ENCODE measurements at regions not wholly inside any gene's neighbourhood (a gene's known extent, or its start where the extent isn't known, plus 50 kb on each side); places are given as distances from the start of the nearest gene placed in this dataset.
A peak's percentile ranks its signal among the peaks of the same experiment; 100 is the strongest.

GRCh38 chr13:107854880-107855279, 360.5 kb downstream of the LIG4 start:
- DNase-seq = no peak

DNA sequence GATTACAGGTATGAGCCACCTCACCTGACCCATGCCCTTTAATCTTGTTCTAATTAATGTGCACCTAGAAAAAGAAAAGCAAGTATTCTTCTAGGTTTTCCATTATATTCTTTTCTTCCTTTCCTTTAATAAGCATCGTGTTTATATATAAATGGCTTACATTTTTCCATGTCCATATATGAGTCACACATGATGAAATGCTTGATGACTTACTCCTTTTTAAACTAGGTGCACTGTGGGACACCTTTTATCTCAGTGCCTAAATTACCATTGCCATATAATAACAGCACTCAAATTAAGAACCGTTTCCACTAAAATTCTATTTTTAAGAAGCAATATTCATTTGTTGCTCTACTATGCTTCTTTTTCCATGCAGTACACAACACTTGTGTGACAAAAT, 363.3 kb downstream of the LIG4 start:
- no peak for DNase-seq

DNA sequence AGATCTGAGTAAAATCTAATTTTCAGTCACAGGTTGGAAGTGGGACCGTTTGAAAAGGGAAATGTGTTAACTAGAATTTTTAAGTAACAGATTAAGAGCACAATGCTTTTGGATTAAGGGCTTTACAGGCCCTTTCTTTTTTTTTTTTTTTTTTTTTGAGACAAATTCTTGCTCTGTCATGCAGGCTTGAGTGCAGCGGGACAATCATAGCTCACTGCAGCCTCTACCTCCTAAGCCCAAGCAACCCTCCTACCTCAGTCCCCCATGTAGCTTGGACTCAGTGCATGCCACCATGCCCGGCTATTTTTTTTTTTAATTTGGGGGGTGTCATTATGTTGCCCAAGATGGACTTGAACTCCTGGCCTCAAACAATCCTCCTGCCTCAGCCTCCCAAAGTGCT, 363.7 kb downstream of the LIG4 start:
- no peak for DNase-seq

GRCh38 chr13:107847406-107847805, 367.9 kb downstream of the LIG4 start:
- DNase-seq = no peak

DNA sequence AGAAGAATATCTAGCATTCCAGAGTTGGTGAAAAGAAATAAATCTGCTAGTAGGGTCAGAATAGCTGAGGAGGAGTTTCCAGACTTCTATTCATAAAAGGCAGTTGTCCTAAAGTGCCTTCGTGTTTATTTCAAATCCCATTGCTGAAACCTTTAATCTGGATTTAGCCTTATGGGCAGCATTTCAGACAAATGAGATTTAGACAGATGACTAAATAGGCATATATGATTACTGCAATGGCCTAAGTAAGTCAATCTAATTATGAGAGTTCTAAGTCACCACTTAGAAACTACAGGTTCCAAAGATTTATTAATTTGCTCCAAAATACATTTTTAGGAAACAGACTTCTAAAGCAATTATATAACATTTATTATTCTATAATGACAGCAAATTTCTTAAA, 368.7 kb downstream of the LIG4 start:
- DNase-seq = no peak

DNA sequence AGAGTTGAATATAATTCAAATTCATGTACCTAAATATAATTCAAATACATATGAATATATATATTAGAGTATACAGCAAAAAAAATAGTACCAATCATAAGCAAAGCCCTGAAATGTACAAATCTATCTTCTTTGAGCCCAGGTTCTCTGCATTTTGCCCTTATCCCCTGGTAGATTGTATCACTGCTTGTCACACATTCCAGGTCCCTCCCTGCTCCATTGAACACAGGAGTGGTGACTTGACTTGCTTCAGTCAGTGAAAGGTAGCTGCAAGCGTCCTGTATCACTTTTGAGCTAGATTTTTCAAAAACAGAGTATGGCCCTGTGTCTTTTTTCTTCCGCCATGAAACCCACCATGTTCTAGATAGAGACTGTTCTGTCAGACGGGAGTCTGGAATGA, 369.4 kb downstream of the LIG4 start:
- DNase-seq = no peak

DNA sequence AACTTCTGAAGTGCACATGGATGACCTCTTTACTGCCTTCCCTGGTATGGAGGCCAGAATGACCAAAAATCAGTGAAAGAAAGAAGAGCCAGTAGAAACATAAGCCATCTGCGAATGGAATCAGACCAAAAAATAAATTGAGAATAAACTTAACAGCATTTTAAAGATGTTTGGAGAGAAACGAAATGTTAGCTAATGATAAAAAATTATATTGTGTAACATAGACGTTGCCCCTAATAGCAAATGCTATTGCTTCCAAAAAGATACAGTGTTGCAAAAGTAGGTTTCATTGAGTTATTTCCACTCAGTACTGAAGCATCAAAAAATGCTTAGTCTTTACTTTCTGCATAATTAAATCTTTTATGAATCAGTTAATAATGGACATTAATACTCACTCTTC, 371.7 kb downstream of the LIG4 start:
- DNase-seq = no peak

GRCh38 chr13:107843281-107843680, 372.1 kb downstream of the LIG4 start:
- no peak for DNase-seq

DNA sequence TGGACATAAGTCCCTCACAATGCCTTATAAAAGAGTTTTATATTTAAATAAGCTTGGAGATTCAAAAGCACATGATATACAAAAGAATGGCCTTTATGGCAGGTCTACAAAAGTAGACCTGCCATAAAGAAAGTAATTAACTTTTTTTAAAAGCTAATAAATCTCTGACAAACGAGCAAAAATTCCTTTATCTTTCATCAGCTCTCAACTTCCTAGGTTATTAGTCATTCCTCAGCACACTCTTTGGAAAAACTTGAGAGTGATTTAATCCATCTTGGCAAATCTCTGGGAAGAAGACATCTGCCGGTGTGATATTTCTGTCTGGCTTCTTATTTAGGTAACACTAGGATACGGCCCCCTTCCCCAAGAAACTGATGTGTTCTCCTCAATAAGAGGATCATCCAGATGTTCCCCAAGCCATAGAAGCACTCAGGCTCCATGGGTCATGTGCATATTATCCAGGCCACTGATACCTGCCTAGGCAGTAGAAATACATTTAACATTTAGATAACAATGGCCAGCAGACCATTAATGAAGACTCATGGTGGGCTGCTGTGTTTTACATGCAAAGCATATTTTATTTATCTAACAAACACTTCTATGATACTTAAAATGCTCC, 372.7 kb downstream of the LIG4 start:
- DNase-seq = no peak

- DNase-seq = no peak
These were observed 376.7 kb downstream of the LIG4 start for GRCh38 chr13:107838588-107839161.

GRCh38 chr13:107836685-107837084, 378.7 kb downstream of the LIG4 start:
- DNase-seq = no peak

GRCh38 chr13:107835339-107836018, 379.9 kb downstream of the LIG4 start:
- DNase-seq = no peak

DNA sequence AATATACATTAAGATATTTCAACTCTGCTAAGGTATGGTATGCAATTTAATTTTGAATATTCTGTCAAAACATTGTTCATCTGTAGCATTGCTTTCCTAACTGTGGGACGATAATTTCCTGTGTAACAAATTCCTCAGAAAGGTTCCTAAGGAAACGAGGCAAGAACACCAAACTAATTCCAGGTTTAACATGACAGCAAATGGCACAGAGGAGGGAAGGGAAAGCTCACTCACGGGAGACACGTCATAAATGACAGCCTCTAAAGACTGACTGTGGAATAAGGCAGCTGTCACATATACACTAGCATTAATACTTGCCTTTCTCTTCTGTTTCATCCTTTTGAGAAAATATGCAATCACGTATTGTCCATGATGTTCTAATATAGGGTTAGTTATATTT, 380.6 kb downstream of the LIG4 start:
- peak in 1 of 2 experiments; percentile 0 for DNase-seq

GRCh38 chr13:107834281-107834680, 381.1 kb downstream of the LIG4 start:
- no peak for DNase-seq

DNA sequence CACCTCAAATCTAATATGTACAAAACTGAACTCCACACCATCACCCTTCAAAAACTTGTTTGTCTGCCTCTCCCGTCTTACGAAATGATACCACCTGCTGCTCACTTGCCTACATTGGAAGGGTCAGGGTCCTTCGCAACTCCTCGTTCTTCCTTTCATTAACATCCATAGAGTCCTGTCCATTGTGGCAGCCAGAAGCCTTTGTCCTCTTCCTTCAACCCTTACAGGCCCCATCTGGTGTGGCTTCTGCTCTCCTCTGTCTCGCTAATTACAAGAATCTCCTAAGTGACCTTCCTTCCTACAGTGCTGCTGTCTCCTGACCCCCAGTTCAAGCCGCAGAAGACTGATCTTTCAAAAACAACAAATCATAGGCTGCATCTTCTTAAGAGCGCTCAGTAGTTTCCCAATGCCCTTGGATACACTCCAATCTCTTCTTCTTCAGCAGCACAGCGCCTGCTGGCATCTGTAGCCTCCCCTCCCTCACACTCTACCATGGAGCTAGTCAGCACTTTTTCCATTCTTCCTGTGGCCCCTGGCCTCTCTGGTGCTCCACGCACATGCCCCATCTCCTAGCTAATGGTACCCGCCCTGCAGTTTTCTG, 382.7 kb downstream of the LIG4 start:
- DNase-seq = no peak

DNA sequence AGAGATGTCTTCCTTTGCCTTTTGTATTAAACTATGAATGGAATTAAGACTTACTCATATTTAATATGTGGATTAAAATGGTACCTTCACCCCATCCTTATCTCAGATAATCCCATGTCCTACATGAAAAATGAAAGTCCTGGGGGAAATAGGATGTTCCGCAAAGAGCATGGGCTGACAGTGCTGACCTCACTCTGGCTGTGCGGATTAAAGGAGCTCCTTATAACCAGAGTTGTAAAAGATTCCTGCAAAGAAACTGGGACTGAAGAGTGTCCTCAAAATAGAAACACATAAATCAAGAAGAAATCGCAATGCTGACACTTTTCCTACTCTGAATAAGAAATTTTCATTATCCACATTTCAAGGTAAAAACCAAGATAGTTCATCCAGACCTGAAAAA, 384.5 kb downstream of the LIG4 start:
- DNase-seq = no peak

DNA sequence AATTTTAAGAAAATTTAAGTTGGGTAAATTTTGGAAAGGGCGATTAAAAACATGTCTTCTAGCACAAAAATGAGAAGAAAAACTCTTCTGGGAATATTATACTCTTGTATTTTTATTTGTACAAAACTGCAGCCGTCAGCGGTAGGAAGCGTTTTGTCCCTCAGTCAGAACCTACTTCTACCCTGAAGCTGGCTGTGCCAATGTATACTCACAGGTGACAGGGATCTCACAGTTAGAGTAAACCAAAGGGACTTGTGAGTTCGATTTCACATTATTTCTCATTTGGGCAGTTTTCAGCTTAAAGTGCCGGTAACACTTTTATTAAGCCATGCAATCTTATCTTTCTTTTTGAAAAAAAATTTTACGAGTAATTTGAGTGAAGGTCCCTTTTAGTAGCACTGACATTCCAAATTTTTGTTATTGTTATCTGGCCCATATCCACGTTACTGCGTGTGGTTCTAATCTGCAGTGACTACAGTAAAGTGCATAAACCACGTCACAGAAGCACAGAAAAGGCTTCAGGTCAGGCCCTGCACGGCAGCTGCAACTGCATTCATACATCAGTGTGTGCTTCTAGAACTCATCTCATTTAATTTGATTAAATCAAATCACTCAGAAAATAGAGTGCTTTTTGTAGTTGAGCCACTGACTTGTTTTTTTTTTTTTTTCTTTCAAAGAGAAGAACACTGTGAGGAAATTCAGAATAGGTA, 387.3 kb downstream of the LIG4 start:
- DNase-seq = no peak

GRCh38 chr13:107824635-107825034, 390.7 kb downstream of the LIG4 start:
- no peak for DNase-seq

DNA sequence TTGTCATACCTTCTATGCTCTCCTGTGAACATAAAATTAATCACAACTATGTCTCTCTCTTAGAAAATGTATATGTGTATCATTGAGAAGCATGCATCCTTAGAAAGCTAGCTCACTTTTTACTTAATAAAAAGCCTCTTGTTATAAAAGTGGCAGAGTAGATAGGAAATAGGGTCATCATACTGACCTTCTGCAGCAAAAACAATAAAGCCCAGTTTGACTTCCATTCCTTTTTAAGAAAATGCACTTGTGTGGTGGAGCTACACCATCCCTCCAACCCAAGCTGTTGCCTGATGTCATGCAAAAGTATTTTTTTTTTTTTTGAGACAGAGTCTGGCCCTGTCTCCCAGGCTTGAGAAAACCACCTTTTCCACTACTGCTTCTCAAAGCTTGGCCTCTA, 393.3 kb downstream of the LIG4 start:
- DNase-seq = no peak

DNA sequence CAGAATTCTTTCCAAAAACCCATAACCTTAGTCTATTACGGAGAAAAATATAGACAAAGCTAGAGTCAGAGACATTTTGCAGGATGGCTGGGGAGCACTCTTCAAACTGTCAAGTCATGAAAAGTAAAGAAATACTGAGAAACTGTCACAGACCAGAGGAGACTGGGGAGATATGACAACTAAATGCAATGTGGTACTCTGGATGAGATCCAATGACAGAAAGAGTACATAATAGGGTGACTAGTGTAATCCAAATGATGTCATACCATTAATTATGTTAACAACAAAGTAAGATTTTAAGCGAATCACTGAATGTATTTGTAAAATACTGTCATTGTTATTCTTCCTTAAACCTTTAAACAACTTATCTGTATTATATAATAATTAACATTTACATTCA, 393.8 kb downstream of the LIG4 start:
- DNase-seq = no peak

GRCh38 chr13:107819071-107819470, 396.3 kb downstream of the LIG4 start:
- DNase-seq = no peak

DNA sequence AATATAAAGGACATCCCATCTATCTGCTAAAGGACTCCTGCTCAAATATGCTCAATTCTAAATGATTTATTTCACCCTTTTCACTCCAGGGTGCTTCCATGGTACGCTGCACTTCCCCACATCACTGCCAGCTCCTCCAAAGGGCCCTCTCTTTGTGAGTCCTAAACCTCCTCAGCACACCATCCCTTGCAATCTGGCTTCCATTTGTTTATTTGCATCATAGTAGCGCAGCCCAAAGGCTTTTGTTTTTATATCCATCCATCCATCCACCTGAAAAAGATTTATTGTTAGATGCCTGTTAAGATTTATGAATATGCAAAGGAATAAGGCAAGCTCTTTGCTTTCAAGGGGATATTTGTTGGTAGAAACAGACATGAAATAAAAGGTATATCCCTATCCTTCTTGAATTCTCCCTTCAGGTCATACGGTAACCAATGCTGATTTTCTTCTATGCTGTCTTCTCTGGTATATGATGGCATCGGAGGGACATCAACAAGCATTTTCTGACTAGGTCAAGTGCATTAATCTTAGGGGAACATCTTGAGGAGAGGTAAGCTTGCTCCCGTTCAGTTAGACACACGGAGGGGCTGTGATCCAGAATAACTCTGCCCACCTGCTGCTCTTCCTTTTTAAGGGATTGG, 397.6 kb downstream of the LIG4 start:
- DNase-seq = no peak

- no peak for DNase-seq
These were observed 403.3 kb downstream of the LIG4 start for GRCh38 chr13:107812014-107812412.
